Liver (tissue), 8 donors: ENCODE measurements at regions not wholly inside any gene's neighbourhood (a gene's known extent, or its start where the extent isn't known, plus 50 kb on each side); places are given as distances from the start of the nearest gene placed in this dataset.

Experiments used
- DNase-seq: peaks from one replicate; pipeline ENCODE4 v3.0.0-alpha.2; 2017; ENCODE audit warnings: low spot score
- H3K27ac ChIP-seq, 2 donors: one replicate each; pipeline ENCODE4 v1.7.0; 2013; ENCODE audit warnings: inconsistent platforms in 2 of 2, low read length in 2 of 2, control low read depth in 1 of 2, low read depth in 1 of 2, mild to moderate bottlenecking in 1 of 2
- H3K27me3 ChIP-seq, 4 donors: one replicate each; pipeline versions ENCODE4 v1.6.1 to v1.7.0; 2013; ENCODE audit warnings: low read length in 3 of 4, inconsistent platforms in 1 of 4, mild to moderate bottlenecking in 1 of 4, moderate library complexity in 1 of 4; ENCODE audit not compliant: control insufficient read depth in 4 of 4, insufficient read depth in 4 of 4
- H3K36me3 ChIP-seq, 4 donors: one replicate each; pipeline versions ENCODE4 v1.6.1 to v1.7.0; 2013; ENCODE audit warnings: low read length in 3 of 4, mild to moderate bottlenecking in 3 of 4, low read depth in 1 of 4, moderate library complexity in 1 of 4; ENCODE audit not compliant: control insufficient read depth in 4 of 4, insufficient read depth in 3 of 4
- H3K4me1 ChIP-seq, 4 donors: one replicate each; pipeline versions ENCODE4 v1.6.1 to v1.7.0; 2013; ENCODE audit warnings: low read length in 3 of 4, mild to moderate bottlenecking in 3 of 4, moderate library complexity in 1 of 4; ENCODE audit not compliant: control insufficient read depth in 4 of 4, insufficient read depth in 4 of 4
- H3K4me3 ChIP-seq, 3 donors: one replicate each; pipeline versions ENCODE4 v1.6.1 to v1.7.0; 2013; ENCODE audit warnings: low read length in 3 of 3, control low read depth in 1 of 3, low read depth in 1 of 3, mild to moderate bottlenecking in 1 of 3
- H3K9ac ChIP-seq, 2 donors: one replicate each; pipeline ENCODE4 v1.7.0; 2013; ENCODE audit warnings: low read length in 2 of 2, mild to moderate bottlenecking in 2 of 2, moderate library complexity in 2 of 2, control low read depth in 1 of 2, low read depth in 1 of 2
- H3K9me3 ChIP-seq, 4 donors: one replicate each; pipeline versions ENCODE4 v1.6.1 to v1.7.0; 2013; ENCODE audit warnings: low read length in 3 of 4; ENCODE audit not compliant: control insufficient read depth in 4 of 4
- CTCF ChIP-seq: fragments of 150-350 bp; IDR thresholded peaks from 2 replicates; pipeline ENCODE4 v1.5.1; 2017; ENCODE audit warnings: improper control_type of control experiment, low read depth, low read length; ENCODE audit not compliant: missing input control
- EGR1 ChIP-seq, 2 donors: IDR thresholded peaks; 2 replicates each; pipeline ENCODE4 v1.6.1; 2016 to 2018; ENCODE audit warnings: antibody characterized with exemption in 2 of 2, low read depth in 2 of 2
- FOXA1 ChIP-seq: IDR thresholded peaks from 2 replicates; pipeline ENCODE4 v1.6.1; 2016; ENCODE audit warnings: antibody characterized with exemption
- FOXA2 ChIP-seq: IDR thresholded peaks from 2 replicates; pipeline ENCODE4 v1.6.1; 2016; ENCODE audit warnings: antibody characterized with exemption
- GABPA ChIP-seq, 2 donors: IDR thresholded peaks in 1 of 2; conservative IDR thresholded peaks in 1 of 2; 2 replicates each; pipeline ENCODE4 v1.6.1; 2016; ENCODE audit warnings: antibody characterized with exemption in 2 of 2, mild to moderate bottlenecking in 1 of 2, moderate library complexity in 1 of 2
- HNF4A ChIP-seq, 2 donors: conservative IDR thresholded peaks; 2 replicates each; pipeline ENCODE4 v1.6.1; 2016; ENCODE audit warnings: antibody characterized with exemption in 2 of 2, mild to moderate bottlenecking in 2 of 2
- HNF4G ChIP-seq: IDR thresholded peaks from 2 replicates; pipeline ENCODE4 v1.6.1; 2016; ENCODE audit warnings: antibody characterized with exemption
- JUND ChIP-seq, 2 donors: IDR thresholded peaks; 2 replicates each; pipeline ENCODE4 v1.6.1; 2016; ENCODE audit warnings: antibody characterized with exemption in 2 of 2
- MAX ChIP-seq: IDR thresholded peaks from 2 replicates; pipeline ENCODE4 v1.6.1; 2016; ENCODE audit warnings: antibody characterized with exemption
- NR2F2 ChIP-seq: IDR thresholded peaks from 2 replicates; pipeline ENCODE4 v1.6.1; 2016; ENCODE audit warnings: antibody characterized with exemption
- RAD21 ChIP-seq, 2 donors: IDR thresholded peaks; 2 replicates each; pipeline ENCODE4 v1.6.1; 2016; ENCODE audit warnings: antibody characterized with exemption in 2 of 2, mild to moderate bottlenecking in 2 of 2
- REST ChIP-seq: IDR thresholded peaks from 2 replicates; pipeline ENCODE4 v1.6.1; 2016; ENCODE audit warnings: antibody characterized with exemption, mild to moderate bottlenecking
- RXRA ChIP-seq, 2 donors: IDR thresholded peaks; 2 replicates each; pipeline ENCODE4 v1.6.1; 2017 to 2018; ENCODE audit warnings: antibody characterized with exemption in 2 of 2, mild to moderate bottlenecking in 1 of 2
- SP1 ChIP-seq: IDR thresholded peaks from 2 replicates; pipeline ENCODE4 v1.6.1; 2018; ENCODE audit warnings: antibody characterized with exemption, mild to moderate bottlenecking
- TAF1 ChIP-seq: conservative IDR thresholded peaks from 2 replicates; pipeline ENCODE4 v1.6.1; 2016; ENCODE audit warnings: antibody characterized with exemption, mild to moderate bottlenecking
- YY1 ChIP-seq: IDR thresholded peaks from 2 replicates; pipeline ENCODE4 v1.6.1; 2016; ENCODE audit warnings: antibody characterized with exemption, mild to moderate bottlenecking
- ZBTB33 ChIP-seq: IDR thresholded peaks from 2 replicates; pipeline ENCODE4 v1.6.1; 2016; ENCODE audit warnings: antibody characterized with exemption
- WGBS: extraction: QIAGEN DNeasy Blood & Tissue Kit; methylation state at CpG from one replicate; pipeline ENCODE4 v1.1.7; 2013; 5-methylcytosine and 5-hydroxymethylcytosine counted together
- donor health status: healthy.
- donor health status: healthy.
- donor health status: healthy.
- donor health status: healthy.
- donor health status: healthy.

- WGBS, result 76% methylated on average over 2 of the region's 2 CpGs
- no peaks in the 10 kb centered on the region for H3K36me3 ChIP-seq
- H3K9ac ChIP-seq, result no peak overlapping the region
- TF ChIP-seq ZBTB33 (no peak), NR2F2 (no peak)
- H3K4me1 ChIP-seq, result no peaks in the 10 kb centered on the region
- no peak overlapping the region for H3K4me3 ChIP-seq
- H3K9me3 ChIP-seq, result no peaks in the 10 kb centered on the region
- DNase-seq, result no peak
- H3K27me3 ChIP-seq, result no peaks in the 10 kb centered on the region
- no peak overlapping the region for H3K27ac ChIP-seq
These were observed 271.3 kb downstream of the ABHD5 start for GRCh38 chr3:43962043-43962442.

GRCh38 chr3:43963208-43963607, 272.5 kb downstream of the ABHD5 start:
- no peaks in the 10 kb centered on the region for H3K27me3 ChIP-seq
- no peaks in the 10 kb centered on the region for H3K4me1 ChIP-seq
- H3K36me3 ChIP-seq, result no peaks in the 10 kb centered on the region
- DNase-seq, result no peak
- TF ChIP-seq EGR1 (IDR thresholded peaks at IDR 0.05; ENCODE audit: low read depth in 2 of 2), result no peak
- no peak for TF ChIP-seq RAD21 (IDR thresholded peaks at IDR 0.05)
- no peak for TF ChIP-seq TAF1
- no peak for TF ChIP-seq GABPA (IDR thresholded peaks at IDR 0.05 in 1 of 2, conservative IDR thresholded peaks at IDR 0.05 in 1 of 2)
- no peak for TF ChIP-seq HNF4G
- 80% methylated on average over 5 of the region's 5 CpGs for WGBS
- no peaks in the 10 kb centered on the region for H3K9me3 ChIP-seq
- no peak overlapping the region for H3K4me3 ChIP-seq
- H3K27ac ChIP-seq, result no peak overlapping the region
- H3K9ac ChIP-seq, result no peak overlapping the region

- no peak for DNase-seq
- Histone ChIP-seq H3K36me3 (no peaks in the 10 kb centered on the region), H3K27ac (no peak overlapping the region), H3K27me3 (no peaks in the 10 kb centered on the region), H3K4me1 (no peaks in the 10 kb centered on the region), H3K4me3 (no peak overlapping the region), H3K9ac (no peak overlapping the region), H3K9me3 (no peaks in the 10 kb centered on the region)
- WGBS, result 64% methylated on average over 1 of the region's 1 CpG
- no peak for TF ChIP-seq FOXA1
- no peak for TF ChIP-seq HNF4A (conservative IDR thresholded peaks at IDR 0.05)
- no peak for TF ChIP-seq EGR1 (IDR thresholded peaks at IDR 0.05; ENCODE audit: low read depth in 2 of 2)
- no peak for TF ChIP-seq CTCF
- no peak for TF ChIP-seq SP1
- no peak for TF ChIP-seq NR2F2
- no peak for TF ChIP-seq YY1
- TF ChIP-seq RAD21 (IDR thresholded peaks at IDR 0.05), result no peak
- no peak for TF ChIP-seq RXRA (IDR thresholded peaks at IDR 0.05)
- no peak for TF ChIP-seq REST
- TF ChIP-seq FOXA2, result no peak
- no peak for TF ChIP-seq HNF4G
- no peak for TF ChIP-seq TAF1
- no peak for TF ChIP-seq JUND (IDR thresholded peaks at IDR 0.05)
- TF ChIP-seq MAX, result no peak
These were observed 273.9 kb downstream of the ABHD5 start for GRCh38 chr3:43964640-43965039.
